ENCODE measurements at regions not wholly inside any gene's neighbourhood (a gene's known extent, or its start where the extent isn't known, plus 50 kb on each side); places are given as distances from the start of the nearest gene placed in this dataset.
"Not testable (repeated sequence)": the region's sequence is repeated elsewhere in the genome, so short reads cannot be mapped to it uniquely, and the experiment has no call there.

- not testable (repeated sequence) for TF ChIP-seq EZH2 (IDR thresholded peaks at IDR 0.05; ENCODE audit: borderline replicate concordance, low read length); CTCF (conservative IDR thresholded peaks at IDR 0.05 in 1 of 2, IDR thresholded peaks at IDR 0.05 in 1 of 2; ENCODE audit: extremely low read depth in 1 of 2, insufficient read depth in 1 of 2, low read depth in 1 of 2, low read length in 2 of 2)
Measured at GRCh38 chr6:58351619-58352018, 1034.2 kb downstream of the PRIM2 start.
